Muscle layer of duodenum (tissue), 2 donors: ENCODE measurements at regions not wholly inside any gene's neighbourhood (a gene's known extent, or its start where the extent isn't known, plus 50 kb on each side); places are given as distances from the start of the nearest gene placed in this dataset.
"Not testable (repeated sequence)": the region's sequence is repeated elsewhere in the genome, so short reads cannot be mapped to it uniquely, and the experiment has no call there.

Experiments used
- H3K27ac ChIP-seq: one replicate; pipeline ENCODE4 v1.7.0; 2013; ENCODE audit warnings: mild to moderate bottlenecking, low read length
- H3K27me3 ChIP-seq: one replicate; pipeline ENCODE4 v1.7.0; 2013; ENCODE audit warnings: low read depth, mild to moderate bottlenecking, control low read depth, low read length
- H3K36me3 ChIP-seq, 2 donors: one replicate each; pipeline ENCODE4 v1.7.0; 2013; ENCODE audit warnings: low read length in 2 of 2, control low read depth in 1 of 2, mild to moderate bottlenecking in 1 of 2; ENCODE audit not compliant: insufficient read depth in 2 of 2, control insufficient read depth in 1 of 2
- H3K4me1 ChIP-seq, 2 donors: one replicate each; pipeline ENCODE4 v1.7.0; 2013; ENCODE audit warnings: low read length in 2 of 2, mild to moderate bottlenecking in 2 of 2, control low read depth in 1 of 2, moderate library complexity in 1 of 2; ENCODE audit not compliant: insufficient read depth in 2 of 2, control insufficient read depth in 1 of 2
- H3K4me3 ChIP-seq, 2 donors: one replicate each; pipeline ENCODE4 v1.7.0; 2013; ENCODE audit warnings: low read length in 2 of 2, low read depth in 1 of 2, mild to moderate bottlenecking in 1 of 2
- H3K9me3 ChIP-seq, 2 donors: one replicate each; pipeline ENCODE4 v1.7.0; 2013; ENCODE audit warnings: low read length in 2 of 2, control low read depth in 1 of 2, mild to moderate bottlenecking in 1 of 2; ENCODE audit not compliant: control insufficient read depth in 1 of 2
- donor health status: healthy.

DNA sequence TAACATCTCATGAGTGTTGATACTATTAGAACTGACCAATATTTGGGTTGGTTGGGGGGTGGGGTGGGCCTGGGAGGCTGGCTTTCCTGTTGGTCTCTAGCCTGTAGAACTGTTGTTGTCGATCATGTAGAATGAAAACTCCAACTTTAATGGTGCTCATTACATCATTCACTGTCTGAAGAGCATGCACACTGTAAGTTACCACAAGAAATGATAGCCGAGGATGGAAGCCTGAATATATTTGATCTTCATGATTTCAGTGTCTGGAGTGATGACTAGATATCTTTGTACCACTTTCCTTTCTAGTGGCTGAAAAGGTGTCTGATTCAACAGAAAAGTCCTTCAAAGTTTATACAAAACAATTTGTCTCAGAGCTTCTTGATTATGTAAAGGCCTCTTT is 123.6 kb downstream of the XCL2 start:
- H3K27me3 ChIP-seq, result no peaks in the 10 kb centered on the region
- no peak overlapping the region for H3K4me3 ChIP-seq
- no peaks in the 10 kb centered on the region for H3K9me3 ChIP-seq
- no peak overlapping the region for H3K27ac ChIP-seq
- H3K36me3 ChIP-seq, result no peaks in the 10 kb centered on the region
- no peaks in the 10 kb centered on the region for H3K4me1 ChIP-seq

DNA sequence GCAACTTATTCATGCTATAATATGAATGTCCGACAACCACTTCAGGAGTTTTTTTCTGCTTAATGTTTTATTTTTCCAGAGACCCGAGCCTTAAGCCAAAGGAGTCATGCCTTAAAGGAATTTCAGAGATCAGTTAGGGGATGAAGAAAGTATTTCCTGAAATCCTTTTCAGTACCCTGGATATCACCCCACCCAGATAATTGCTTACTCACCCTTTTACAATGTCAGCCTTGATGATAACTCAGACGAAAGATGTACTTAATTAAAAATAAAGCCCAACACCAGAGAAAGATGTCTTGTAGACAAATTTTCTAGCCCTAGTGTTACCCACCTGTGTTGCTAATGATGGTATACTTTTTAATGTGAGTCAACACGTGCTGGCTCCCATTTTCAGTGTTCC is 124.1 kb downstream of the XCL2 start:
- H3K36me3 ChIP-seq, result no peaks in the 10 kb centered on the region
- H3K9me3 ChIP-seq, result no peaks in the 10 kb centered on the region
- no peak overlapping the region for H3K27ac ChIP-seq
- H3K4me3 ChIP-seq, result no peak overlapping the region
- no peaks in the 10 kb centered on the region for H3K4me1 ChIP-seq
- H3K27me3 ChIP-seq, result no peaks in the 10 kb centered on the region

DNA sequence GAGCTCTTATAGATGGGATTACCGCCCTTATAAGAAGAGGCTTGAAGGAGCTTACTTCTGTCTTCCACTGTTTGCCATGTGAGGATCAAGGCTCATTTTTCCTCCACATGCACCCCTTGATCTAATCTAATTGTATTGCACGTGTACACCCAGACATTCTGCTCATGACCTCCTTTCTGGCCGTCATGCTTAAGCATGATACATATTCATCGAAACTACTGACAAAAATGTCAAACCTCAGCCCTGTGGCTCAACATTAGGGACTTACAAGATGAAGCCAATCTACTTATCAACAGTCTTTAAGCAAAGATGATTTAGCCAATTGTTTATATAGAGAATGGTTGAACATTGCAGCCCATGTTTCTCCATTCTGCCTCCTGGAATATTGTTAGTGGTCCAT is 127.6 kb downstream of the XCL2 start:
- no peaks in the 10 kb centered on the region for H3K9me3 ChIP-seq
- H3K4me3 ChIP-seq, result no peak overlapping the region
- no peaks in the 10 kb centered on the region for H3K4me1 ChIP-seq
- H3K36me3 ChIP-seq, result no peaks in the 10 kb centered on the region
- H3K27ac ChIP-seq, result no peak overlapping the region
- no peaks in the 10 kb centered on the region for H3K27me3 ChIP-seq

DNA sequence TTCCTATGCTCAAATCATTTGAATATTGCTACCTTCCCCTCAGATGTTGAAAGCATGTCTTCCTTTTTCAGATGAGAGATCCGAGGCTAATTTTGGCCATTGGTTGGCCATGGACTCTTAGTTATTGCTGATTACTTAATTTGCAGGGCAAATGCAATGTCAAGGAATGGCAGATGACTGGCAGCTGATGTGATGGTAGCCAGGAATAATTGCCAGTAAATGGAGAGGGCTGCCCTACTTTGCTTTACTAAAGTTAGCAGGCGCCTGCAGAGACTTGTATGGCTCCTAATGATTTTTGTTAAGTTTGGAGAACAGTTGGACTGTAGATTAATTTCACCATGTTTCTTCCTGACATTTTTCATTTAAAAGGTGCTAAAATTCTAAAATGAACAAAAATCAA is 128.9 kb downstream of the XCL2 start:
- Histone ChIP-seq H3K9me3 (no peaks in the 10 kb centered on the region), H3K4me1 (no peaks in the 10 kb centered on the region), H3K36me3 (no peaks in the 10 kb centered on the region), H3K4me3 (no peak overlapping the region), H3K27ac (no peak overlapping the region), H3K27me3 (no peaks in the 10 kb centered on the region)

DNA sequence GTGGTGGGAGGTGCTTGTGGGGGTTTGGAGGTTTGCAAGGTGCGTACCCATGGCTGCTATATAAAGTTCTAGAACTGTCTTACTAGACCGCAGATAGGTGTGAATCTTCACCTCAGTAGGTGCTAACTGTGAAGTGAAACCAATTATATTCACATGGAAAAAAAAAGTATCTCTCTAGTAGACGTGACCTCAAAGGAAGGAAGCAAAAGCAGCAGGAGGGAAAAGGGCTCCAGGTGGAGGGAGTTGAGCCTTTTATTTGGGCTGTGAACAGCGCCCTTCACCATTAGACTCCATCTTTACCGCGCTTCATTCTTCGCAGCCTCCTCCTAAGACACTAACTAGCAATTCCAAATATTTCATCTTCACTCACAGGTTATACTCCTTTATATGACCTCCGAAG is 129.8 kb downstream of the TBX19 start:
- Histone ChIP-seq H3K36me3 (no peaks in the 10 kb centered on the region), H3K27ac (no peak overlapping the region), H3K27me3 (no peaks in the 10 kb centered on the region), H3K4me1 (no peaks in the 10 kb centered on the region), H3K9me3 (no peaks in the 10 kb centered on the region), H3K4me3 (no peak overlapping the region)

DNA sequence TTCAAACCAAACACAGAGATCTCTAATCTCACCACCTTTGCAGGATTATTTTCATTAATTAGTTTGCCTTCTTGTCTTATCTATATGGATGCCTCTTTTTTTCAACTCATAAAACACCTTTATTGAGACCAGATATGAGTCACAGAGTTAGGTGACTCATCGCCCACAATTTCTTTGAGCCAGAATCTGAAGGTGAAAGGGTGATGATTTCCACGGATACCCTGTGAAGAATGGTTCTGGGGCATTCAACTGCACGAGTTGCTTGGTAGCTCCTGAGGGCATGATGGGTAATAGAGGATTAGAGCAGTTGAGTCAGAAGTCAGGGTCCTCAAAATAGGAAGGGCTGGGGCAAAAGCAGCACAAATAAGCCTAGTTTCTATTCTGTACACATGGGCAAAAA is 128.2 kb downstream of the TBX19 start:
- Histone ChIP-seq H3K27me3 (no peaks in the 10 kb centered on the region), H3K4me3 (no peak overlapping the region), H3K27ac (no peak overlapping the region), H3K4me1 (no peaks in the 10 kb centered on the region), H3K9me3 (no peaks in the 10 kb centered on the region), H3K36me3 (no peaks in the 10 kb centered on the region)

DNA sequence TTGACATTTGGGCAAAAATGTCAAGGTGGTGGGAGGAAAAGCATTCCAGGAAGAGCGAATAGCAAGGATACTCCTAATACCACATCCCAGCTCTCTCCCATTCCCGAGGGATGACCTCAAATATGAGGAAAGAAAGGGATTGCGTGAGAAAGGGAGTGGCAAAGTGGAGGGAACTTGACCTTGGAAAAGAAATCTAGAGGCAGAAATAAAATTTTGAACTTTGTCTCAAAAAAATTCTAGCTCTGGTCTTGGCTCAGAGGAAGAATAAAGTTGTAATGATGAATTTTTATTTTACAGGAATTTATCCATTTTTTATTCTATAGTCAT is 127.8 kb downstream of the TBX19 start:
- H3K27ac ChIP-seq, result no peak overlapping the region
- no peaks in the 10 kb centered on the region for H3K4me1 ChIP-seq
- H3K36me3 ChIP-seq, result no peaks in the 10 kb centered on the region
- no peaks in the 10 kb centered on the region for H3K27me3 ChIP-seq
- no peak overlapping the region for H3K4me3 ChIP-seq
- H3K9me3 ChIP-seq, result no peaks in the 10 kb centered on the region

DNA sequence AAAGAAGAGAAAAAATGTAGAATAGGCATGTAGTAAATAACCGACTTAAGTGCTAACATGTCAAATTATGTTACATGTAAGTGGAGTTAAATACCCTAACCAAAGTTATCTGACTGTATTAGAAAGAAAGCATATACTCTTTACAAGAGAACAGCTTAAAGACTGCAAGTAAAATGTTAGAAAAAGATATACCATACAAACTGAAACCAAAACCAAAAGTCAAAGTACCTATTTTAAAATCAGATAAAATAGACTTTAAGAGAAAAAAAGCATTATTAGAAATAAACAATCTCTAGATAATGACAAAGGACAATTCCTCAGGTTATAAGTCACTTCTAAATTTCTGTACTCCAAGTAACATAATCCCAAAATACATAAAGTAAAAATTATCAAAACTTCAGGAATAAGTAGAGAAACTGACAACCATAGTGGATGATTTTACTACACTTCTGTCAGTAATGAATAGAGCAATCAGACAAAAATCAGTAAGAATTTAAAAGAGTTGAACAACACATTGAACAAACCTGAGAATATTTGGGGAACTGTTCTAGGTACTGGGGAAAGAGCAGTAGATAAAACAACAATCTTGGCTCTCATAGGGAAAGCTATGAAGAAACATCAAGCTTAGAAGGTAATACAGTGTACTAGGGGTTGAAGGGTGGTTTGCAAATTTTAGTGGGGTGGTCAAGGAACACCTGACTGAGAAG is 127.3 kb downstream of the TBX19 start:
- Histone ChIP-seq H3K27ac (no peak overlapping the region), H3K9me3 (no peaks in the 10 kb centered on the region), H3K36me3 (no peaks in the 10 kb centered on the region)

DNA sequence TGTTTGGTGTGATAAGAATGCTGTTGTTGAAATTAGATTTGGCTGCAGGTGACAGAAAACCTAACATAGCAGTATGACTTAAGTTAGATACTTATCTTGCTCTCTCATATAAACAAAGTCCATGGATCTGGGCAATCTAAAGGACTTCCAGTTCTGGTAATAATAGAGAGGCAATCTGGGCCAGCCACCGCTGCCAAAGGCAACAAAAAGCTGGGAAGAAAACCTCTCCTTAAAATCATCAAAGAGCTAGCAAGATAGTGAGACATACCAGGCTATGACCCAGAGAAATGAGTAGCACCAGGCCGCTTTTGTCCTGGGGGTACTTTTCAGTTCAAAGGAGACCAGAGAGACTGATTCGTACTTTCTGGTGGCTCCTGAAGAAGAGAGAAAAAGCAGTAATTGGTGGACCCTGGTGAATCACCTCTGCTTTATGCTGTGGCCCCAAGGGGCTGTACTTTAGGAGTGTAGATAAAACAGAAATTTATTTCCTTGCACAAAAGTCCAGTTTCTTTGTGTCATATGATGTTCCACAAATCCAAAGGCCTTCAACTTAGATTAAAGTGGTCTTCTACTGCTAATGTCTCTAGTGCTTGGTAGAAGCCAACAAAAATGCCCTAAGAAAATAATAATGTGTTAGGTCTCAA is 125.4 kb downstream of the TBX19 start:
- H3K9me3 ChIP-seq, result no peaks in the 10 kb centered on the region
- H3K4me1 ChIP-seq, result no peaks in the 10 kb centered on the region
- H3K27me3 ChIP-seq, result no peaks in the 10 kb centered on the region
- no peak overlapping the region for H3K4me3 ChIP-seq
- H3K36me3 ChIP-seq, result no peaks in the 10 kb centered on the region
- no peak overlapping the region for H3K27ac ChIP-seq

More for the DNA sequence above, 127.3 kb downstream of the TBX19 start:
- Histone ChIP-seq H3K4me1 (no peaks in the 10 kb centered on the region), H3K27me3 (no peaks in the 10 kb centered on the region), H3K4me3 (no peak overlapping the region)

DNA sequence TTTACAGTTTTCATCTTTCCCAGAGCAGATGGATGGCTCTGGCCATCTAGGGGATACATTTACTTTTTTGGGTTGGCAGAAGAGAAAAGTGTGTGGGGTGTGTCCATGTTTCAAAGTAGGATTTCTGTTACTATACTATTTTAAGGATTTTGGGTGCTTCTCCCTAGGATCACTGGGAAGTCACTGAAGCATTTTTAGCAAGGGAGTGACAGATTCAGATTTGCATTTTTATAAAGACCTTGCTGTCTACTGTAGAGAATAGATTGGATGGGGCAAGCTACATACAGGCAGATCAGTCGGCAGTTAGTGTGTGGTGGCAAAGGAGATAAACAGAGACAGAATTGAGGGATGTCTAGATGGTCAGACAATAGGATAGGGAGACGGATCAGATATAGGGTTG is 122.5 kb downstream of the TBX19 start:
- H3K36me3 ChIP-seq, result no peaks in the 10 kb centered on the region
- H3K4me1 ChIP-seq, result no peaks in the 10 kb centered on the region
- no peak overlapping the region for H3K4me3 ChIP-seq
- no peaks in the 10 kb centered on the region for H3K9me3 ChIP-seq
- no peaks in the 10 kb centered on the region for H3K27me3 ChIP-seq
- H3K27ac ChIP-seq, result no peak overlapping the region

DNA sequence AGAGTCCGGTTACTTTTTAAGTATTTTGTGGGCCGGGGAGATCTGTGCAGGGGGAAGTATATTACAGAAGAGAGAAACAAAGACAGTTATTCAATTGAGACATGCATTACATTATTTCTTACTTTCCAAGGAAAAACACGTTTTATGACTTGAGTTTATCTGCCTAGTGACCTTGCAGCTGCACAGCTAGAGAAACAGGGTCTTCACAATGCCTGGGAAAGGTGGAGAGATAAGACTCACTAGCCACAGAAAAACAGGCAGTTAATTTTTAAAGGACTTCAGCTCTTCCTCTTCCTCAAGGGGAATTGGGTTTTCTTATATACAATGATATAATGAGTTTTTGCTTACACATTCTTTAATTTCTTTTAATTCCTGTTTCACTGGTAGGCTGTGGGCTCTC is 121.8 kb downstream of the TBX19 start:
- H3K9me3 ChIP-seq, H3K36me3 ChIP-seq, H3K27me3 ChIP-seq, H3K4me1 ChIP-seq, H3K27ac ChIP-seq, H3K4me3 ChIP-seq: not testable (repeated sequence)

DNA sequence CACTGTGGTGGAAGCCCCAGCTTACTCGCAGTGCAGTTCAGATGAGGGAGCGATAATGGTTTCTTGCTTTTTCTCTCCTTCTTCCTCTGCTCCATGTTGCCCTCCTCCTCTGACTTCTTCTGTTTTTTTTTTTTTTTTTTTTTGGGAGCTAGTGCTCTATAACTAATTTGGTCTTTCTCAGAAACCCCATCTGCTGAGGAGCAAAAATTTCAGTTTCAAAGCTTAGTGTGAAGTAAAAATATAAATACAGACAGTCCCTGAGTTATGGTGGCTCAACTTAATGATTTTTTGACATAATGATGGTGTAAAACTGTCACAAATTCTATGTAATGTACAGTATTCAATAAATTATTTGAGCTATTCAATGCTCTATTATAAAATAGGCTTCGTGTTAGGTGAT is 120.7 kb downstream of the TBX19 start:
- Histone ChIP-seq H3K4me3 (no peak overlapping the region), H3K36me3 (no peaks in the 10 kb centered on the region), H3K27ac (no peak overlapping the region)

More for the DNA sequence above, 120.7 kb downstream of the TBX19 start:
- H3K9me3 ChIP-seq, result no peaks in the 10 kb centered on the region
- H3K4me1 ChIP-seq, result no peaks in the 10 kb centered on the region
- no peaks in the 10 kb centered on the region for H3K27me3 ChIP-seq
